ENCODE measurements at regions not wholly inside any gene's neighbourhood (a gene's known extent, or its start where the extent isn't known, plus 50 kb on each side); places are given as distances from the start of the nearest gene placed in this dataset.

DNA sequence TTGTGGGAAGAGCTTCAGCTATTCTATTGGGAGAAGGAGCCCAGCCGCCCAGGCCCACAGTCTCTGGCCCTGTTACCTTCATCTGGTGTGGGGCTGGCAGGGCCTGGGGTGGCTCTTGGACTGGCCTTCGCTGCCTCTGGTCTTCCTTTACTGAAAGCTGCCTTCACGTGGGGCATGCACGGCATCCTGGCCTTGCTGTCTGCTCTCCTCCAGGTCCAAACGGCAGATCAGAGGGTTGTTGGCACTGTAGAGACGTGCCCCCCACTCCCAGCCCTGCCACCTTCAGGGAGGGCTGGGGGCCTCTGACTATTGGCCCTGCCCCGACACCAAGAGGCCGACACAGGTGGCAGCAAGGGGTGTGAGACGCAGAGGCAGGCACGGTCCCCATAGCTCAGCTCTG is 291.3 kb upstream of the IRX1 start:
- DNase-seq (ENCODE audit: low spot score): no peak
- in situ Hi-C loops (cut with MboI; ENCODE audit: low sequenced_read_pairs, unreplicated experiment): no loop called here
- TF ChIP-seq CTCF (IDR thresholded peaks at IDR 0.05; ENCODE audit: borderline replicate concordance, control extremely low read depth, extremely low read depth, insufficient read depth, missing control alignments): no peak

- TF ChIP-seq CTCF (IDR thresholded peaks at IDR 0.05; ENCODE audit: borderline replicate concordance, control extremely low read depth, extremely low read depth, insufficient read depth, missing control alignments): no peak
- DNase-seq (ENCODE audit: low spot score): no peak
- in situ Hi-C loops (cut with MboI; ENCODE audit: low sequenced_read_pairs, unreplicated experiment): no loop called here
These were observed 291.9 kb upstream of the IRX1 start for GRCh38 chr5:3303777-3304176.

GRCh38 chr5:3302228-3302627 is 293.4 kb upstream of the IRX1 start:
- in situ Hi-C loops (cut with MboI; ENCODE audit: low sequenced_read_pairs, unreplicated experiment): no loop called here

GRCh38 chr5:3301306-3301705 is 294.3 kb upstream of the IRX1 start:
- TF ChIP-seq CTCF (IDR thresholded peaks at IDR 0.05; ENCODE audit: borderline replicate concordance, control extremely low read depth, extremely low read depth, insufficient read depth, missing control alignments): no peak
- DNase-seq (ENCODE audit: low spot score): no peak
- in situ Hi-C loops (cut with MboI; ENCODE audit: low sequenced_read_pairs, unreplicated experiment): no loop called here

More at GRCh38 chr5:3302228-3302627, 293.4 kb upstream of the IRX1 start:
- no peak for TF ChIP-seq CTCF (IDR thresholded peaks at IDR 0.05; ENCODE audit: borderline replicate concordance, control extremely low read depth, extremely low read depth, insufficient read depth, missing control alignments)
- DNase-seq (ENCODE audit: low spot score): no peak

- in situ Hi-C loops (cut with MboI; ENCODE audit: low sequenced_read_pairs, unreplicated experiment): no loop called here
- no peak for DNase-seq (ENCODE audit: low spot score)
- TF ChIP-seq CTCF (IDR thresholded peaks at IDR 0.05; ENCODE audit: borderline replicate concordance, control extremely low read depth, extremely low read depth, insufficient read depth, missing control alignments): no peak
These were observed 294.9 kb upstream of the IRX1 start for GRCh38 chr5:3300726-3301125.

GRCh38 chr5:3299441-3299840 is 296.2 kb upstream of the IRX1 start:
- no peak for DNase-seq (ENCODE audit: low spot score)
- no peak for TF ChIP-seq CTCF (IDR thresholded peaks at IDR 0.05; ENCODE audit: borderline replicate concordance, control extremely low read depth, extremely low read depth, insufficient read depth, missing control alignments)
- in situ Hi-C loops (cut with MboI; ENCODE audit: low sequenced_read_pairs, unreplicated experiment): no loop called here

DNA sequence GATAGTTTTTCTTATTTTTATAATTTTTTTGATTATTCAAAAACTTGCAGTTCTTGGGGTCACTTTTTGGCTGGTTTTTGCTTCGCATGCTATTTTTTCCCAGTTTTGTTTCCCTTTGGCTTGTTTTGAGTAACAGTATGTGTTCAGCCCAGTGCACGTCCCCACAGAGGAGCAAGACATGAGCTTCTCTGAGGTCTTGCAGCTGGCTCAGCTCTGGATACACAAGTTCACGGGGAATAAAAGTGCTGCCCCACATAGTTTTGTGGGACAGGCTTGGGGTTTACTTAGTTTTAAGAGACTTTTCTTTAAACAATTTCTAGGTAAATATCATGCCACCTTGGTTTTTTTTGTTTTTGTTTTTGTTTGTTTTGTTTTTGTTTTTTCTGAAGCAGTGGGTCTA is 297.8 kb upstream of the IRX1 start:
- in situ Hi-C loops (cut with MboI; ENCODE audit: low sequenced_read_pairs, unreplicated experiment): no loop called here
- no peak for DNase-seq (ENCODE audit: low spot score)
- TF ChIP-seq CTCF (IDR thresholded peaks at IDR 0.05; ENCODE audit: borderline replicate concordance, control extremely low read depth, extremely low read depth, insufficient read depth, missing control alignments): no peak
